ENCODE measurements at regions not wholly inside any gene's neighbourhood (a gene's known extent, or its start where the extent isn't known, plus 50 kb on each side); places are given as distances from the start of the nearest gene placed in this dataset.

- FAIRE-seq, result no peak
- DNase-seq (ENCODE audit: insufficient read length, low spot score), result no peak
- no peak for TF ChIP-seq CTCF (IDR thresholded peaks at IDR 0.05; ENCODE audit: insufficient read depth, missing control alignments)
Measured at GRCh38 chr1:177801790-177802189, 168.1 kb downstream of the SEC16B start.

GRCh38 chr1:177800400-177801088 is 169.3 kb downstream of the SEC16B start:
- FAIRE-seq (no peak), DNase-seq (ENCODE audit: insufficient read length, low spot score) (no peak)
- TF ChIP-seq CTCF (IDR thresholded peaks at IDR 0.05; ENCODE audit: insufficient read depth, missing control alignments), result no peak

GRCh38 chr1:177799746-177800145 is 170.1 kb downstream of the SEC16B start:
- DNase-seq (ENCODE audit: insufficient read length, low spot score) (no peak), FAIRE-seq (peak; percentile 21)
- no peak for TF ChIP-seq CTCF (IDR thresholded peaks at IDR 0.05; ENCODE audit: insufficient read depth, missing control alignments)

- FAIRE-seq, result no peak
- TF ChIP-seq CTCF (IDR thresholded peaks at IDR 0.05; ENCODE audit: insufficient read depth, missing control alignments), result no peak
- DNase-seq (ENCODE audit: insufficient read length, low spot score), result no peak
Measured at GRCh38 chr1:177798614-177799013, 171.2 kb downstream of the SEC16B start.

GRCh38 chr1:177796561-177796960 is 173.3 kb downstream of the SEC16B start:
- no peak for FAIRE-seq
- DNase-seq (ENCODE audit: insufficient read length, low spot score), result no peak

GRCh38 chr1:177794376-177794991 is 175.4 kb downstream of the SEC16B start:
- FAIRE-seq, result no peak
- no peak for TF ChIP-seq CTCF (IDR thresholded peaks at IDR 0.05; ENCODE audit: insufficient read depth, missing control alignments)
- DNase-seq (ENCODE audit: insufficient read length, low spot score), result no peak

More at GRCh38 chr1:177796561-177796960, 173.3 kb downstream of the SEC16B start:
- no peak for TF ChIP-seq CTCF (IDR thresholded peaks at IDR 0.05; ENCODE audit: insufficient read depth, missing control alignments)

GRCh38 chr1:177793900-177794299 is 176.0 kb downstream of the SEC16B start:
- no peak for TF ChIP-seq CTCF (IDR thresholded peaks at IDR 0.05; ENCODE audit: insufficient read depth, missing control alignments)
- FAIRE-seq, result no peak
- no peak for DNase-seq (ENCODE audit: insufficient read length, low spot score)
